Activated CD4-positive, alpha-beta T cell treated with anti-CD3 and anti-CD28 coated beads, Interleukin-2, Interleukin-4, amounts not matched to agents 100 ng/mL and 50 ng/mL, durations not matched to agents 16 hours and 8 hours (primary cell): ENCODE measurements at regions not wholly inside any gene's neighbourhood (a gene's known extent, or its start where the extent isn't known, plus 50 kb on each side); places are given as distances from the start of the nearest gene placed in this dataset.
"Not testable (repeated sequence)": the region's sequence is repeated elsewhere in the genome, so short reads cannot be mapped to it uniquely, and the experiment has no call there.

ENCODE experiments used
- DNase-seq: peaks from one replicate; pipeline ENCODE4 v3.0.0-alpha.2; 2020; ENCODE audit warnings: low spot score

DNA sequence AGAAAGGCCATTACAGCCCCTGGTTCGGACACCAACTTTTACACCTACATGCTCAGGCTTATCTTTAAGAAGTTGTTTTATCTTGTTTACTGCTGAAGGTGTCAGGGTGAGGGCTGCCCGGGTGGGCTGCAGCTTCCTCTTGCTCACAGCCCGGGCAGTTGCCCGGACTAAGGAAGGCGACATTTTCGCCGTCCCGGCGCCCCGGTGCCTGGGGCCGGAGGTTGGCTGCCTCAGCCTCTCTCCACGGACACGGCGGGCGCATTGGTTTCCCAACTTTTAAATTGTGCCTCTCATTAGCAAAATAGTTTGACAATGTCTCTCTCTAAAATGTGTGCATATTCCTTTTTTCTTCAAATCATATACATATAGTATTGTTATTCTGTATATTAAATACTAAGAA, 198.5 kb downstream of the LRRC70 start:
- not testable (repeated sequence) for DNase-seq

DNA sequence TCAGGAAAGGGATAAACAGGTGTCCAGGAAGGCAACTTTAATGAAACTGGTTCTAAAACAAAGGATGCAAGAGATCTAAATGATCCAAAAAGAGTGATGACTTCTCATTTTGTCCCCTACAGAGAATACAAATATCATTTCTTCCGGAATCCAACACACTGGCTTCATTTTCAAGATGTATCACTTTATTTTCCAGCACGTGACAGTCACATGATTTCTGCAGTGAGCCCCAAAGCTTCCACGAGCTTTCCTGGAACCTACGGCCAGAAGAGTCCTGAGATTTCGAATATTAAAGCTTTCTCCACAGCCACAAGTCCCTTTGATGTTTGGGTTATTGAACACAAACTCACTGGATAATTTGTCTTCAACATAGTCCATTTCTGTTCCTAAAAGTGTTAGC, 198.0 kb downstream of the LRRC70 start:
- not testable (repeated sequence) for DNase-seq

DNA sequence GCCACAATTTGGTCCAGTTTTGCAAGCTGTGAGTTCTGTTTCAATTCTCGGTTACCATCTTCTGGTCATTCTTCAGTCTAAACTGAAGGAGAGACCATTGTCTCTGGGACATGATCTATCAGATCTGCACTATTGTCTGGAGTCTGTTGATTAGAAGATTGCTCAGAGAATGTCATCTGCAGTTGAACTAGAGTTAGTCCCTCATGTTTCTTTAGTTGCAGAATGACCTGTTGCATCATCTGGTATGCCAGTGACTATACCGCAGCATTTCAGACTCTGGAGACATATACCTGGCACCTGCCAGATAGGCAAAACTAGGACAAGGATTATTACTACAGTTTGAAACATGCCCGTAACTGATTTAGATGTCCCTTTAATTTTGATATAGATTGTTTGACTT, 194.8 kb downstream of the LRRC70 start:
- DNase-seq: no peak

DNA sequence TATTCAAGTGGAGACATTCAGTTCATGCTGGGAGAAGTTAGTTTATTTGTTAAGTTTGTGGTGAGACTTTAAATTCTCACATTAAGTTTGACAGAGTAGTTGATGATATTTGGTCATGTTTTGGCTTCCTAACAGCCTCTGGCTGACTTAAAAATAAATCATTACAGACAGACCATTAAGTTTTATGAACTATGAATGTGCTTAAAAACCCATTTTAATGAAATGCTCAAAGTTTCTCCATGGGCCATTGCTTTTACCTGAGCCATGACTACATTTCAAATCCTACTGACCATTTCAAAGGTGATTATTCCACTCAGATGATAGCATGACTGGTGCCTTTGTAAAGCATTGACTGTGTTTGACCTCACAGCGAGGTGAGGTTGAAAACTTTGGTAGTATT, 192.7 kb downstream of the LRRC70 start:
- no peak for DNase-seq

DNA sequence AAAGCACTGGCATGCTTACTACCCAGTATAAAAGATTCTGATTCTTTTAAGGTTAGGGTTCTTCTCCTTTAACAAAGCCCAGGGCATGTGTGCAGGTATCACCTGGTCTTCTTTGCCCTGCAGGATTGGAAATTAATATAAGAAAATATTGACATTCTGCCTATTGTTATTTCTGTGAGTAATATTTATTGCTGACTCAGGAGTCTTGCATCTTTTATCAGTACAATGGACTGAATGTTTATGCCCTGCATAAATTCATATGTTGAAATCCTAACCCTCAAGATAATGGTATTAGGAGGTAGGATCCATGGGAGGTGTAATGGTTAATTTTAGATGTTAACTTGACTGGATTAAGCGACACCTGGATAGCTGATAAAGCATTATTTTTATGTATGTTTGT, 189.0 kb downstream of the LRRC70 start:
- no peak for DNase-seq

DNA sequence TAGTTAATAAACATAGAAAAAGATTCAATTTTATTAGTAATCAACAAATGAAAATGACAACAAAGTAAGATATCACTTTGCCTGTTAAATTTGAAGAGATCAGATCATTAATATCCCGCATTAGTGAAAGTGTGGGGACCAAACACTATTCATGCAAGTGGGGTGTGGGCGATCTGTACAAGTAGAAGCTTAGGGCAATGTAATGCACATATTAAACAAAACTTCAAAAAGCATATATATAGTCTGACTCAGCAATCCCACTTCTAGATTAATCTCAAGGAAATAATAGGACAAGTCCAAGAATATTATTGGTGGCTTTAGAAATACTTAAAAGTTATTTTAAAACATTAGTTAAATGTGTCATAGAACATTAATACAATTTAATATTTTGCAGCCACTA, 188.5 kb downstream of the LRRC70 start:
- DNase-seq: no peak

DNA sequence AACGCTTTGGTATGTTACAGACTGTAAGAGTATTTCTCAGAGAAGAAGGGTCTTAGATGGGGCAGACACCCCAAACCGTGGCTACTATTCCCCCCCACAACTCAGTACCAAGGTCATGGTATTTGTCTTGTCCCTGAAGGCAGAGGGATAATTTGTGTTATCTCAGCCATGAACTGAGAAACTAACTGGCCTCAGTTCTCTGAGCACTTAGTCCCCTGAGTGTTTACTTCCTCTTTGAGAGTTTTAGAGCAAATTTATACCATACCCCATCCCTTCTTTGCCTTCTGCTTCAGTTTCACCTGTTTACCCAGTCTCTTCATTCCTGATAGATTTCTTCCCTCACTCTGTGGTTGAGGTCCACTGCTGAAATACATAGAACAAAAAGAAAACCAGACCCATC, 183.9 kb downstream of the LRRC70 start:
- no peak for DNase-seq

DNA sequence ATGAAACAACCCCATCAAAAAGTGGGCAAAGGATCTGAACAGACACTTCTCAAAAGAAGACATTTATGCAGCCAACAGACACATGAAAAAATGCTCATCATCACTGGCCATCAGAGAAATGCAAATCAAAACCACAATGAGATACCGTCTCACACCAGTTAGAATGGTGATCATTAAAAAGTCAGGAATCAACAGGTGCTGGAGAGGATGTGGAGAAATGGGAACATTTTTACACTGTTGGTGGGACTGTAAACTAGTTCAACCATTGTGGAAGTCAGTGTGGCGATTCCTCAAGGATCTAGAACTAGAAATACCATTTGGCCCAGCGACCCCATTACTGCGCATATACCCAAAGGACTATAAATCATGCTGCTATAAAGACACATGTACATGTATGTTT, 179.1 kb downstream of the LRRC70 start:
- not testable (repeated sequence) for DNase-seq

DNA sequence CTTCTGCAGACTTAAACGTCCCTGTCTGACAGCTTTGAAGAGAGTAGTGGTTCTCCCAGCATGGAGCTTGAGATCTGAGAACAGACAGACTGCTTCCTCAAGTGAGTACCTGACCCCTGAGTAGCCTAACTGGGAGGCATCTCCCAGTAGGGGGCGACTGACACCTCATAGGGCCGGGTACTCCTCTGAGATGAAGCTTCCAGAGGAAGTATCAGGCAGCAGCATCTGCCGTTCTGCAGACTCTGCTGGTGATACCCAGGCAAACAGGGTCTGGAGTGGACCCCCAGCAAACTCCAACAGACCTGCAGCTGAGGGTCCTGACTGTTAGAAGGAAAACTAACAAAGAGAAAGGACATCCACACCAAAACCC, 174.4 kb downstream of the LRRC70 start:
- not testable (repeated sequence) for DNase-seq

DNA sequence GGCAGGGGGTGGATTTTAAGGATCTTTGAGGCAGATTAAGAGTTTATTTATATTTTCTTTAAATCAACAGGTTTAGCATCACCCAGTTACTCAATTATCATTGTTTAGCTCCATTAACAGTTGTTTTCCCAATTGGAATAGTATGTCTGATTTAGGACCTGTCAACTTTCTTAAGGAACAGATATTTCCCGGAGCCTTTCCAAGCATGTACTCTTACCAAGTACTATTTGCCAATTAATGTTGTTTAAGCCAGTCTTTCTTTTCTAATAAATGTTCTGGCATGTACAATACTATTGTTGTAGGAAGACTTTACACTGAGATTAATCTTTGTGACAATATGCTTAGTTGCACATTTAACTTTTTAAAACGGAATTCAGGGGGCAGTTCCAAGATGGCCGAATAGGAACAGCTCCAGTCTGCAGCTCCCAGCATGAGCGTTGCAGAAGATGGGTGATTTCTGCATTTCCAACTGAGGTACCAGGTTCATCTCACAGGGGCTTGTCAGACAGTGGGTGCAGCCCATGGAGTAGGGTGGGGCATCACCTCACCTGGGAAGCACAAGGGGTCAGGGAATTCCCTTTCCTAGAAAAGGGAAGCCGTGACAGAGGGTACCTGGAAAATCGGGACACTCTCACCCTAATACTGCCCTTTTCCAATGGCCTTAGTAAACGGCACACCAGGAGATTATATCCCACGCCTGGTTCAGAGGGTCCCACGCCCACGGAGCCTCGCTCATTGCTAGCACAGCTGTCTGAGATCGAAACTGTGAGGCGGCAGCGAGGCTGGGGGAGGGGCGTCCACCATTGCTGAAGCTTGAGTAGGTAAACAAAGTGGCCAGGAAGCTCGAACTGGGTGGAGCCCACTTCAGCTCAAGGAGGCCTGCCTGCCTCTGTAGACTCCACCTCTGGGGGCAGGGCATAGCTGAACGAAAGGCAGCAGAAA, 173.7 kb downstream of the LRRC70 start:
- DNase-seq: not testable (repeated sequence)

DNA sequence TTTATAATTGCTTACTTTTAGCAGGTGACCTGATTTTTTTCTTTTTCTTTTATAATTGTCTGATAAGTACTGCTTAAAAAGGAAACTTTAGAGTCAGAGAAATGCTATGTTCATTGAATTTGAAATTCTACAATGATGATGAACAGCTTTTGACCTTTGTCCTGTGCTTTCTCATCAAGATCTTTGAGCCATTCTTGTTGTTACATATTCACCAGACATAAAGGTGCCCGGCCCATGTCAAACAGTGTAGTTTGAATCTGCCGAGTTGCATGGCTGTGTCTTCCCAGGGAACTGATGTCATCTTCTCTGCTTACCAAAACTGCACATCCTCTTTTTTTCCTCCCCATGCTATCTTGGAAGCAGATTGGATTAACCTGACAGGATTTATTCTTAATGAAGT, 163.6 kb downstream of the LRRC70 start:
- DNase-seq: no peak

DNA sequence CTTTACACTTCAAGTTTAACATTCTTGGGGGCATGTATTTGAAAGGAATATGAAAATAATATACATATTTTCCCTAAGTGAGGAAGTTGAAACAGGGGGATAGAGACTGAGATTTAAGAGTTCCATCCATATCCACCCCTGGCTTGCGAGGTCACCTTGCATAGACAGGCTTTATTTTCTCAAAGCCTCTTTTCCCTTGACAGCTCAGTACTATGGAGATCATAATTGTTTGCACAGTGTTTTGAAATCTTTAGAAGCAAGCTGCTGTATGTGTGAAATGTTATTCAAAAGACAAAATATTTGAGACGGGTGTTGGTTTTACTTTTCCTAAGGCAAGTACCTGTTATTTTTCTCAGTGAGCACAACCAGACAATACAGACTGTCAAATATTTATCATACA, 163.1 kb downstream of the LRRC70 start:
- DNase-seq: no peak

DNA sequence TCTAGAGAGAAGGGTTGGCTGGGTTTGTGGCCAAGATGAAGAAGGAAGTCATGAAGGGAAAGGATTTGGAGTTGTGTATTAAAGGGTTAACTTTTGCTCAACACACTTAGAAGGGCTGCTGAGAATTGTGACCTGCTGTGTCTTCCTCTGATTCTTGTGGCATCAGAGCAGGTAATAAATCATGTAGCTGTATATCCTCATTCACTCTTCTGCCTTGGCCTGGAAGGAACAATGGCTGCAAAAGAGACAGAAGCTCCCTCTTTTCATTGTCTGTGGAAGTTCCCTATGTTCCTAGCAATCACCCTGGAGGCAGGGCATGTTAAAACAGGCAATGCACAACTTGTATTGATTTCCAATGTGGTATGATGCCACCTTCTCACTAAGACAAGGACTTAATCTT, 159.1 kb downstream of the LRRC70 start:
- no peak for DNase-seq

DNA sequence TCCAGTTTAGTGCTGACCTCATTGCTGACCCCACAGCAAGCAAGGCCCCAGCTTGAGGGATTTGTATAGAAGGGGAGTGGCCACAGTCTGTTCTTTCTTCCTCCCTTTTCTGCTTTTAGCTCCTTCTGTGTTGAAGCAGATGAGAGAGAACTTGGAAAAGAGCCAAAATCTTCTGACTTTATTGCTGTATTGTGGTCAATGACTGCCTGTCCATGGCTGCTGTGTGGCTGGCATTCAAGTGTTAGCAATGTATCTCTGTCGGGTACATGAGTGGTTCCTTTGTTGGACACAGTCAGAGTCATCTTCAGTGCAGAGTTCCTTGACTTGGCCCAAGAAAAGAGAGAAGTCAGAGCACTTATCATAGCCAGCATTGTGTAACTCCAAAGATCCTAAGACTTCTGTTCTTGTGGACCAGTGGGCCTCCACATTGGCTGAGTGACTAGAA, 154.1 kb downstream of the LRRC70 start:
- no peak for DNase-seq

DNA sequence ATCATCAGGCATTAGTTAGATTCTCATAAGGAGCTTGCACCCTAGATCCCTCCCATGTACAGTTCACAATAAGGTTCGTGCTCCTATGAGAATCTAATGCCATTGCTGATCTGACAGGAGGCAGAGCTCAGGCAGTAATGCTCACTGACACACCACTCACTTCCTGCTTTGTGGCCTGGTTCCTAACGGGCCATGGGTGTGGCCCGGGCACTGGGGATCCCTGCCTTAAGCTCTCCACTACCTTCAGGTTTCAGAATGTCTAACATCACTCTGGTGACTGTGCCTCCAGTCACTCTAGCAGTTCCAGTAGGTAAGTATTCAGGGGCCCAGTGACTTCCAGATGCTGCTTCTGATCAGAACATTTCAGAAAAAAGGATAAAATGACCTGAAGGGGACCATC, 152.4 kb downstream of the LRRC70 start:
- DNase-seq: peak; percentile 14

DNA sequence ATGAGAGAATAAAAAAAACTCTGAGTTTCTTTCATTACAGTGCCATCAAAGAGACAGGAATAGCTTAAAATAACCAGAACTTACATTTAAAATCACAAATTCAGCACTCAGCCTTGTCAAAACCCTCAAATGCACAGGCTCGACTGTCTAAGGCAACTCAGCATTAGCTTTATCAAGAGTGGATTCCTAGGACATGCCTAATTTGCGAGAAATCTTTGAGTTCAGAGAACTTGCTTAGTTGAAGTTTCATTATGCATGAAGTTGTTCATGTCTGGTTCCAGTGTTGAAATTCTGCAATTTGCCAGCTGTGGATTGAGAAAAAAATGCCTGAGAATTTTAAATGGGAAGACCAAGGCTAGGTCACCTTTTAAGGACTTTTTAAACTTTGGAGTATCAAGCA, 151.1 kb downstream of the LRRC70 start:
- DNase-seq: no peak

DNA sequence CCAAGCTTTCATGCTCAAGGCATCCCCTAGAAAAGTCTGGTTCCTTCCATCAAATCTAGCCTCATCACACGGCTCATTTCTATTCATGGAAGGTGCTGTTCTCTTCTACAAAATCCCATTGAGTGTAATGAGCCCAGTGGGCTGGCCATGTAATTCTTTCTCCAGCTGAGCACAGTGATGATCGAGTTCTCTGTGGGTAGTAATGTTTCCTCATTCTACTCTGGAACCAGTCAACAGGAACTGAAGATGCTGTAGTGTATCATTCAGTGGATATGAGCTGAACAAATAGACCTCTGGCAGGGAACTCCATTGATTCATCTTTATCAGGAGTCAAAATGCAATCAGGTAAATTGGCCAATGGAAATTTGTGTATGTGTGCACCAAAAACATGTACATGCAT, 149.2 kb downstream of the LRRC70 start:
- no peak for DNase-seq

DNA sequence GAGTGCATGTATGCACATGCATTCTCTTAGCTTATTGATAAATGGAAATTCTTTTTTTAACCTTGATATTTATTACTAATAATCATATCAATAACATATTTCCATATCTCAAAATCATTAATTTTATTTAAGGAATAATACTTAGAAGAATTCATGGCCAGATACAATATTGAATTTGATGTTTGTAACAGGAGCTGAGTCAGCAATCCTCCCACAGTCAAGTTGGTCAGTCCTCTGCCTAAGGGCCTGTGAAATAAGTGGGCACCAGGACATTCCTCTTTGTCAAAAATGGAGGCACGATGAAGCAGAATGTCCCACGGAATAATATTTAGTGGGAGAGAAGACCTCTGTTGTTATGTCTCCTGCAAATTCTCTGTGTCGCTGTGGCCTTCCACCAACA, 148.6 kb downstream of the LRRC70 start:
- DNase-seq: no peak

DNA sequence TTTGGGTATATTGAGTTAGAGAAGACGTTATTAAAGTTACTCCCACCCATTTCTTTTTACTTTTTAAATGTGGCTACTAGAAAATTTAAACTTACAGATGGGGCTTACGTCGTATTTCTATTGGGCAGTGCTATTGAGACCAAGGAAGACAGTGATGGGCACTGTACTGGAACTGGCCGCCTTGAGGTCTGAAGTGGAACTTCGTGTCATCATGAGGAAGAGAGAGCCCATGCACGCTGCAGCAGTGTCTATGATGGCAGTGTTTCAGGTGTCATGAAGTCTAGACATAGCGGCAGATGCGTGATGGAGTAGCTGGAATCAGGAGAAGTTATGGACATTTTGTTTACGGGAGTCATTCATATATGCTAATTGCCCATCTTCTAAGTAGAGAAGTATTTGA, 143.7 kb downstream of the LRRC70 start:
- DNase-seq: no peak

DNA sequence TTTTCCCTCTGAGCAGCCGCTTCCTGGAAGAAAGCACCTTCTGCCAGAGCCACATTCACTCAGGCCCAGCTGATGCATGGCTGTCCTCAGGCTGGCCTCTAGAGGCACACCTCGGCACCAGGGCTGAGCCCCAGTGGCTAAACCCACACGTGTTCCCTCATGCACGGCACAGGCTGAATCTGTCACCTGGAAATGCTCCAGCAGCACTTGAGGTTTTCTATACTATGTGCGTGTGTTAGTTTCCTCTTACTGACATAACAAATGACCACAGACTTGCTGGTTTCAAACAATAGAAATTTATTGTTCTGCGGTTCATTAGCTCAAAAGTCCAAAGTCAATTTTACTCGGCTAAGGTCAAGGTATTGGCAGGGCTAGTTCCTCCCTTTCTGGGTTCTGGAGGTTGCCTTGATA, 141.4 kb downstream of the LRRC70 start:
- no peak for DNase-seq

DNA sequence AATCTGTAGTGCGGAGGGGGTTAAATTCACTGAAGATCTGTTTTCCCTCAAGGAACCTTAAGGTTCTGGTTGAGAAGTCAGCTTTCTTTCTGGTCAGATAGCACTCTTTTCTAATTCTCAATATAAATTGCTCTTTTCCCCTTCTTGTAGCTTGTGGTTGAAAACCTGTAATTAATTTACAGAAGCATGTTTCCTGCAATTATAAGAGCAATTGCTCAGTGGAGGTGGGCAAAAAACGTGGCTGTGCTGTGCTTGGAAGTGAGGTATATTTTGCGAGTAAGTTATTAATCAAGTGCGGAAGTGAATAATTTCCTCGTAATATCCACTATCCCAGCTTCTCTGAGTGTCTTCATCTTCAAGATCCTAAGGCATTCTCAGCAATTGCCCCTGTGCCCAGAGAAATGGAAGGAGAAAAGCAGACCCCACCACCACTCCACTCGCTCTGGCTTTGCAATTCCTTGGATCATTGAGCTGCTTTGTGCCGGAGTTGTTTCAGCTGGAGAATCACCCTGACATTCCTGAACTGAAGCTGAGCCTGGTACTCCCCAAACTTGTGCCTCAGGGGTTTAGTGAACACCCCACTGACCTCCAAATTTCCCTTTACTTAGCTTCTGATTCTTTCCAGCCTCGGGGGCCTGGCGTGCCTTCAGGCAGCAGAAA, 140.6 kb downstream of the LRRC70 start:
- no peak for DNase-seq

DNA sequence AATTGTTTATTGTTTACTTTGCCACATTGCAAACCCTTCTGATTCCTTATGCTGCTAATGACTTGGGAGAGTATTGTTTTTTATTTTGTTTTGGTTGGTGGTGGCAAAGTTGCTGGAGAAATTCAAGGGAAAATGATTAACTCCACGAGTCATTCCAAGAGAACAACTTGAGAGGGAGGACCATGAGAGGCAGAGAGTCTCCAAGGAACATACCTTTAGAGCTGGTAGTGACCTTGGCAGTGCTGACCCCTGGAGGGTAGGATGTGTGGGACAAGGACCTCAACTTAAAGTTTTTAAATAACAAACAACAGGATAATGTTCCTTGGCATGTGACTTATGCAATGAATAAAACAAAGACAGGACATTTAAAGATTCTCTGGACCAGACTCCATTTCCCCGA, 139.7 kb downstream of the LRRC70 start:
- no peak for DNase-seq

DNA sequence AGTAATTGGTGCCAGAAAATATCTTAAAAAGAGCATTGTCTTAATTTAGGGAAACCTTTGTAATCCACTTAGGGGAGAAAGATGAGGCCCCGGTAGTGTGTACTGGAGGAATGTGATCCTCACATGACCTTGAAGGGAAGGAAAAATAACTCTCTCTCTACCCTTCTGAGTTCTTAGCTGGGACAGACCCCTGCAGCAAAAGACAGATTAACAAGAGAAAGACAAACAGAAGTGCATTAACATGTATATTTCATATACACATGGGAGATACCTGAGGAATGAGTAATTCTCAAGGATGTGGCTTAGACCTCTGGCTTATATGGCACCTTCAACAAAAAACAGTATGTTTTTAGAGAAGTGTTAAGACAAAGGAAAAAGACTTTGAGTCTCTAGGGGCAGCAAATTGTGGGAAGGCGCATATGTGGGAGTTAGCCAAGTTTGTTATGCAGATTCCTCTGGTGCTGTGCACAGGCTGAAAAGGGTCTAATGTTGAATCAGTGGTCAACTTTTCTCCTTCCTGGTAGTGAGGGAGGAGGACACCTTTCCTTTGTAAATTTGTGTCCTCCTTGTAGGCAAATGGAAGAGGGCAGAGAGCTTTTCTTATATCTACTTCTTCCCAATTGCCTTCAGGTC, 138.8 kb downstream of the LRRC70 start:
- no peak for DNase-seq
